ENCODE measurements at regions not wholly inside any gene's neighbourhood (a gene's known extent, or its start where the extent isn't known, plus 50 kb on each side); places are given as distances from the start of the nearest gene placed in this dataset.

GRCh38 chr2:126839796-126840195 is 58.9 kb upstream of the TEX51 start:
- TF ChIP-seq, protein P1, sequence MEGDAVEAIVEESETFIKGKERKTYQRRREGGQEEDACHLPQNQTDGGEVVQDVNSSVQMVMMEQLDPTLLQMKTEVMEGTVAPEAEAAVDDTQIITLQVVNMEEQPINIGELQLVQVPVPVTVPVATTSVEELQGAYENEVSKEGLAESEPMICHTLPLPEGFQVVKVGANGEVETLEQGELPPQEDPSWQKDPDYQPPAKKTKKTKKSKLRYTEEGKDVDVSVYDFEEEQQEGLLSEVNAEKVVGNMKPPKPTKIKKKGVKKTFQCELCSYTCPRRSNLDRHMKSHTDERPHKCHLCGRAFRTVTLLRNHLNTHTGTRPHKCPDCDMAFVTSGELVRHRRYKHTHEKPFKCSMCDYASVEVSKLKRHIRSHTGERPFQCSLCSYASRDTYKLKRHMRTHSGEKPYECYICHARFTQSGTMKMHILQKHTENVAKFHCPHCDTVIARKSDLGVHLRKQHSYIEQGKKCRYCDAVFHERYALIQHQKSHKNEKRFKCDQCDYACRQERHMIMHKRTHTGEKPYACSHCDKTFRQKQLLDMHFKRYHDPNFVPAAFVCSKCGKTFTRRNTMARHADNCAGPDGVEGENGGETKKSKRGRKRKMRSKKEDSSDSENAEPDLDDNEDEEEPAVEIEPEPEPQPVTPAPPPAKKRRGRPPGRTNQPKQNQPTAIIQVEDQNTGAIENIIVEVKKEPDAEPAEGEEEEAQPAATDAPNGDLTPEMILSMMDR (conservative IDR thresholded peaks at IDR 0.05), result no peak
- H3K36me3 ChIP-seq (ENCODE audit: control insufficient read depth, insufficient read depth, low read length), result no peaks in the 10 kb centered on the region
- Mint-ChIP-seq H3K36me3 (ENCODE audit: low read depth) (no peaks in the 10 kb centered on the region), H3K27me3 (ENCODE audit: insufficient read depth) (no peaks in the 10 kb centered on the region), H3K9me3 (no peaks in the 10 kb centered on the region), H3K27ac (no peak overlapping the region), H3K4me1 (peaks cover 16% of the 10 kb centered on the region), H3K4me3 (no peak overlapping the region)
- H3K9me3 ChIP-seq (ENCODE audit: control insufficient read depth, low read length), result no peaks in the 10 kb centered on the region
- H3K27me3 ChIP-seq (ENCODE audit: control insufficient read depth, insufficient read depth, low read length, poor library complexity, severe bottlenecking), result no peaks in the 10 kb centered on the region
- H3K27ac ChIP-seq (ENCODE audit: low read depth, low read length), result no peak overlapping the region
- no peak overlapping the region for H3K4me3 ChIP-seq (ENCODE audit: low read length)
- H3K4me1 ChIP-seq (ENCODE audit: control insufficient read depth, insufficient read depth, low read length), result peaks cover 14% of the 10 kb centered on the region
- DNase-seq, result no peak
- H3K9ac ChIP-seq (ENCODE audit: extremely low read depth, low read length, poor library complexity, severe bottlenecking), result no peak overlapping the region

DNA sequence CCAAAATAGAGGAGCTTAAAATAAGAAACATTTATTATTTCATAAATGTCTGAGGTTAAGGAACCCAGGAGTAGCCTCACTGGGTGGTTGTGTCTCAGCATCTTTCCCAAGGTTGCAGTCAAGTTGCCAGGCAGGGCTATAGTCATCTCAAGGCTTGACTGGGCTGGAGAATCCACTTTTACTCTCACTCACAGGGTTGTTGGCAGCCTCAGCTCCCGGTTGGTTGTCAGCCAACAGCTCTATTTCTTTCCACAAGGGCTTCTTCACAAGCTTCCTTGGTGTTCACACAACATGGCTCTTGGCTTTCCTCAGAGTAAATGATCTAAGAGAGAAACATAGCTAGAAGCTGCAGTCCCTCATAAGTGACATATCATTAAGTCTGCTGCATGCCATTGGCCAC is 55.6 kb upstream of the TEX51 start:
- no peaks in the 10 kb centered on the region for H3K9me3 ChIP-seq (ENCODE audit: control insufficient read depth, low read length)
- TF ChIP-seq, protein P1 (conservative IDR thresholded peaks at IDR 0.05), result no peak
- no peak overlapping the region for H3K9ac ChIP-seq (ENCODE audit: extremely low read depth, low read length, poor library complexity, severe bottlenecking)
- no peak overlapping the region for H3K27ac Mint-ChIP-seq
- H3K36me3 Mint-ChIP-seq (ENCODE audit: low read depth), result no peaks in the 10 kb centered on the region
- H3K27me3 Mint-ChIP-seq (ENCODE audit: insufficient read depth), result no peaks in the 10 kb centered on the region
- no peak overlapping the region for H3K4me3 Mint-ChIP-seq
- H3K27me3 ChIP-seq (ENCODE audit: control insufficient read depth, insufficient read depth, low read length, poor library complexity, severe bottlenecking), result no peaks in the 10 kb centered on the region
- H3K9me3 Mint-ChIP-seq, result no peaks in the 10 kb centered on the region
- H3K27ac ChIP-seq (ENCODE audit: low read depth, low read length), result no peak overlapping the region
- no peak overlapping the region for H3K4me3 ChIP-seq (ENCODE audit: low read length)
- 91 to 100% methylated on average over 1 of the region's 1 CpG for WGBS, 2 experiments (ENCODE audit: insufficient coverage in 1 of 2, insufficient read length in 1 of 2)
- H3K4me1 ChIP-seq (ENCODE audit: control insufficient read depth, insufficient read depth, low read length), result peaks cover 11% of the 10 kb centered on the region
- peaks cover 13% of the 10 kb centered on the region for H3K4me1 Mint-ChIP-seq
- H3K36me3 ChIP-seq (ENCODE audit: control insufficient read depth, insufficient read depth, low read length), result no peaks in the 10 kb centered on the region
- no peak for DNase-seq

DNA sequence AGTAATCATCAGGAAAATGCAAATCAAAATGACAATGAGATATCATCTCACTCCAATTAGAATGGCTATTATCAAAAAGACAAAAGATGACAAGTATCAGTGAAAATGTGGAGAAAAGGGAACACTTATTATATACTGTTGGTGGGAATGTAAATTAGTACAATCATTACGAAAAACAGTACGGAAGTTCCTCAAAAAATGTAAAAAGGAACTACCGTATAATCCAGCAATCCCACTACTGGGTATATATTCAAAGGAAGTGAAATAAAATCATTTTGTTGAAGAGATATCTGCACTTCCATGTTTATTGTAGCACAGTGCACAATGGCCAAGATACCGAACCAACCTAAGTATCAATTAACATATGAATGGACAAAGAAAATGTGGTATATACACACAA is 52.4 kb upstream of the TEX51 start:
- Mint-ChIP-seq H3K9me3 (no peaks in the 10 kb centered on the region), H3K4me1 (peaks cover 4% of the 10 kb centered on the region), H3K27me3 (ENCODE audit: insufficient read depth) (peaks cover 5% of the 10 kb centered on the region), H3K36me3 (ENCODE audit: low read depth) (no peaks in the 10 kb centered on the region), H3K4me3 (no peak overlapping the region), H3K27ac (no peak overlapping the region)
- H3K9me3 ChIP-seq (ENCODE audit: control insufficient read depth, low read length), result no peaks in the 10 kb centered on the region
- no peaks in the 10 kb centered on the region for H3K27me3 ChIP-seq (ENCODE audit: control insufficient read depth, insufficient read depth, low read length, poor library complexity, severe bottlenecking)
- TF ChIP-seq, protein P1 (conservative IDR thresholded peaks at IDR 0.05), result no peak
- no peaks in the 10 kb centered on the region for H3K36me3 ChIP-seq (ENCODE audit: control insufficient read depth, insufficient read depth, low read length)
- no peaks in the 10 kb centered on the region for H3K4me1 ChIP-seq (ENCODE audit: control insufficient read depth, insufficient read depth, low read length)
- no peak for DNase-seq
- WGBS, 2 experiments (ENCODE audit: insufficient coverage in 1 of 2, insufficient read length in 1 of 2), result 94 to 96% methylated on average over 3 of the region's 4 CpGs
- H3K9ac ChIP-seq (ENCODE audit: extremely low read depth, low read length, poor library complexity, severe bottlenecking), result no peak overlapping the region
- H3K27ac ChIP-seq (ENCODE audit: low read depth, low read length), result no peak overlapping the region
- no peak overlapping the region for H3K4me3 ChIP-seq (ENCODE audit: low read length)

Data from endodermal cell (in vitro differentiated cells).